ENCODE measurements at regions not wholly inside any gene's neighbourhood (a gene's known extent, or its start where the extent isn't known, plus 50 kb on each side); places are given as distances from the start of the nearest gene placed in this dataset.

DNA sequence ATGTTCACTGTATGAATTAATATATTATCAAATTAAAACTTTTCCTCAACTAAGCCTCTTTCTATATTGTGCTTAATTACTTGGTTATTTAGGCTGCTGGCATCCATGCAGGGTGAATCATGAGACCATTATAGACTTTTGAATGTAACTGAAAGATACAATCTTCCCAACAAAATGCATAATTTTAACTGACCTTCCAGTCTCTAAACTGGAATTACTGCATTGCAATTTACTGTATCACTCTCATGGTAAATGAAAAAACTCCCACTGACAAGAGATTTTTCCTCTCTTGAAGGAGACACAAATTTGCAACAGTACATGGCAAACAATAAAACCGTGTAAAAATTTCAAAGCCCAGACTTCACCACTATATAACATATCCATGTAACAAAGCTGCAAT is 349.5 kb downstream of the DRD1 start:
- no peak for TF ChIP-seq GLIS3 (CRISPR knock-in tag; IDR thresholded peaks at IDR 0.05)
- no peak for TF ChIP-seq SNAI2 (CRISPR knock-in tag; IDR thresholded peaks at IDR 0.05)
- TF ChIP-seq CSDC2 (CRISPR knock-in tag; IDR thresholded peaks at IDR 0.05), result no peak
- TF ChIP-seq RARB (CRISPR knock-in tag; IDR thresholded peaks at IDR 0.05), result no peak
